Loucy (cell line): ENCODE measurements at regions not wholly inside any gene's neighbourhood (a gene's known extent, or its start where the extent isn't known, plus 50 kb on each side); places are given as distances from the start of the nearest gene placed in this dataset.

Experiments used
- H2AFZ ChIP-seq: fragments of 200-600 bp; sonication (generic); 2 replicates; pipeline ENCODE4 v1.6.0; 2016; ENCODE audit warnings: antibody characterized with exemption, mild to moderate bottlenecking, low read length, moderate library complexity
- H3F3A ChIP-seq: fragments of 200-600 bp; 2 replicates; pipeline ENCODE4 v1.6.0; 2016; ENCODE audit warnings: antibody characterized with exemption, low read depth, mild to moderate bottlenecking
- H3K27me3 ChIP-seq: fragments of 200-600 bp; sonication (generic); 2 replicates; pipeline ENCODE4 v1.6.1; 2014; ENCODE audit warnings: low read length, mild to moderate bottlenecking; ENCODE audit not compliant: insufficient read depth, poor library complexity, severe bottlenecking
- H3K36me3 ChIP-seq: fragments of 200-600 bp; sonication (generic); 2 replicates; pipeline ENCODE4 v1.6.1; 2016; ENCODE audit warnings: low read length; ENCODE audit not compliant: insufficient read depth
- H3K4me1 ChIP-seq: fragments of 200-600 bp; sonication (generic); 2 replicates; pipeline ENCODE4 v1.5.1; 2014; ENCODE audit warnings: low read length, mild to moderate bottlenecking; ENCODE audit not compliant: insufficient read depth, poor library complexity, severe bottlenecking
- H3K4me2 ChIP-seq: fragments of 200-600 bp; sonication (generic); 2 replicates; pipeline ENCODE4 v1.6.0; 2014; ENCODE audit warnings: antibody characterized with exemption, low read length, low read depth, mild to moderate bottlenecking; ENCODE audit not compliant: poor library complexity, severe bottlenecking
- H3K4me3 ChIP-seq: fragments of 200-600 bp; sonication (generic); 2 replicates; pipeline ENCODE4 v1.5.1; 2014; ENCODE audit warnings: low read length, mild to moderate bottlenecking, mixed read lengths; ENCODE audit not compliant: poor library complexity, severe bottlenecking
- H3K79me2 ChIP-seq: fragments of 200-600 bp; sonication (generic); 2 replicates; pipeline ENCODE4 v1.6.1; 2014; ENCODE audit warnings: low read length; ENCODE audit not compliant: insufficient read depth
- H3K9ac ChIP-seq: fragments of 200-600 bp; sonication (generic); 2 replicates; pipeline ENCODE4 v1.6.0; 2014; ENCODE audit warnings: mild to moderate bottlenecking, low read depth, low read length, moderate library complexity; ENCODE audit not compliant: poor library complexity, severe bottlenecking
- H3K9me2 ChIP-seq: fragments of 200-600 bp; sonication (generic); replicated peaks from 2 replicates; pipeline ENCODE4 v1.6.1; 2016; ENCODE audit warnings: low read depth, low read length, mixed read lengths
- H3K9me3 ChIP-seq: fragments of 200-600 bp; sonication (generic); 2 replicates; pipeline ENCODE4 v1.6.1; 2014; ENCODE audit warnings: mild to moderate bottlenecking, antibody characterized with exemption, low read length, low read depth; ENCODE audit not compliant: insufficient read depth
- H4K20me1 ChIP-seq: fragments of 200-600 bp; sonication (generic); 2 replicates; pipeline ENCODE4 v1.6.0; 2014; ENCODE audit warnings: antibody characterized with exemption, low read length, mild to moderate bottlenecking; ENCODE audit not compliant: insufficient read depth, poor library complexity, severe bottlenecking
- CTCF ChIP-seq: fragments of 200-600 bp; sonication (generic); conservative IDR thresholded peaks from 2 replicates; pipeline ENCODE4 v1.5.1; 2014; ENCODE audit warnings: mild to moderate bottlenecking, antibody characterized with exemption, low read length
- EZH2phosphoT487 ChIP-seq: fragments of 200-600 bp; IDR thresholded peaks from 2 replicates; pipeline ENCODE4 v1.6.1; 2018; ENCODE audit warnings: antibody characterized with exemption, mild to moderate bottlenecking, moderate library complexity, borderline replicate concordance

DNA sequence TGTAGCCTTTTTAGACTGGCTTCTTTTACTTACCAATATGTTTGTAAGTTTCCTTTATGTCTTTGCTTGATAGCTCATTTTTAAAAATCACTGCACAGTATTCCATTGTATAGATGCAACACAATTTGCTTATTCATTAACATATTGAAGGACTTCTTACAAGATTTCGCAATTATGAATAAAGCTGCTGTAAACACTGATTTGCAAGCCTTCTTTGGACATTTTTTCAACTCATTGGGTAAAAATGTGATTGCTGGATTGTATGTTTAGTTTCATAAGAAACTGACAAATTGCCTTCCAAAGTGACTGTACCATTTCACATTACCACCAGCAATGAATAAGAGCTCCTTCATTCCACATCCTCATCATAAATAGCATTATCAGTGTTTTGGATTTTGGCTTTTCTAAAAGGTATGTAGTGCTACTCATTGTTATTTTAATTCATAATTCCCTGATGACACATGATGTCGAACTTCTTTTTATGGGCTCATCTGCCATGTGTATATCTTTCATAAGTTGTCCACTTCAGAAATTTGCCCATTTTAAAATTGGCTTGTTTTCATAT lies 80.7 kb downstream of the TFAP2B start:
- Histone ChIP-seq H3K4me1 (no peaks in the 10 kb centered on the region), H3F3A (no peaks in the 10 kb centered on the region), H3K4me3 (no peak overlapping the region), H3K9me3 (no peaks in the 10 kb centered on the region), H4K20me1 (no peaks in the 10 kb centered on the region), H3K9ac (no peak overlapping the region), H3K79me2 (no peaks in the 10 kb centered on the region), H2AFZ (no peak overlapping the region), H3K9me2 (no peaks in the 10 kb centered on the region), H3K27me3 (no peaks in the 10 kb centered on the region), H3K4me2 (no peak overlapping the region), H3K36me3 (no peaks in the 10 kb centered on the region)
- TF ChIP-seq CTCF (no peak), EZH2phosphoT487 (no peak)

DNA sequence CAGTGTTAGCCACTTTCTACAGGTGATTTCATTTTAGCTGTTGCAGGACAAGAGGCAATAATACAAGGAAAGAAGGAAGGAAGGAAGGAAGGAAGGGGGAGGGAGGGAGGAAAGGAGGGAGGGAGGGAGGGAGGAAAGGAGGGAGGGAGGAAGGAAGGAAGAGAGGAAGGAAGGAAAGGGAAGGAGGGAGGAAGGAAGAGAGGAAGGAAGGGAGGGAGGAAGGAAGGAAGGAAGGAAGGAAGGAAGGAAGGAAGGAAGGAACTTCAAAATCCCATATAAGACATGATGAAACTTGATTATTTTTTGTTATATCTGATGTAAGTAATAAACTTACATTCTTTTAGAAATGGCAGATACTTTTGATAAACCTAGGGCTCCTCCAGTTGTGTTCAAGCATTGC lies 83.6 kb downstream of the TFAP2B start:
- no peak for TF ChIP-seq EZH2phosphoT487
- TF ChIP-seq CTCF, result no peak

GRCh38 chr6:50905297-50905696 lies 86.6 kb downstream of the TFAP2B start:
- Histone ChIP-seq H4K20me1 (no peaks in the 10 kb centered on the region), H2AFZ (no peak overlapping the region), H3K9ac (no peak overlapping the region), H3K9me3 (no peaks in the 10 kb centered on the region), H3K4me2 (no peak overlapping the region), H3K4me3 (no peak overlapping the region), H3K27me3 (no peaks in the 10 kb centered on the region), H3K9me2 (no peaks in the 10 kb centered on the region), H3K36me3 (no peaks in the 10 kb centered on the region), H3K4me1 (no peaks in the 10 kb centered on the region), H3K79me2 (no peaks in the 10 kb centered on the region), H3F3A (no peaks in the 10 kb centered on the region)
- TF ChIP-seq EZH2phosphoT487, result no peak
- no peak for TF ChIP-seq CTCF

More for the DNA sequence above, 83.6 kb downstream of the TFAP2B start:
- Histone ChIP-seq H3K4me1 (no peaks in the 10 kb centered on the region), H3K27me3 (no peaks in the 10 kb centered on the region), H3K36me3 (no peaks in the 10 kb centered on the region), H3K9me2 (no peaks in the 10 kb centered on the region), H4K20me1 (no peaks in the 10 kb centered on the region), H3K79me2 (no peaks in the 10 kb centered on the region), H3K9me3 (no peaks in the 10 kb centered on the region), H3K4me2 (no peak overlapping the region), H3K4me3 (no peak overlapping the region), H2AFZ (no peak overlapping the region), H3F3A (no peaks in the 10 kb centered on the region), H3K9ac (no peak overlapping the region)
